ENCODE measurements at regions not wholly inside any gene's neighbourhood (a gene's known extent, or its start where the extent isn't known, plus 50 kb on each side); places are given as distances from the start of the nearest gene placed in this dataset.
"Not testable (repeated sequence)": the region's sequence is repeated elsewhere in the genome, so short reads cannot be mapped to it uniquely, and the experiment has no call there.

- DNase-seq (ENCODE audit: low read depth in 3 of 3), result no peak
Observed at GRCh38 chr14:48584031-48584430, 908.6 kb upstream of the MDGA2 start.

- DNase-seq (ENCODE audit: low read depth in 3 of 3), result no peak
Observed at GRCh38 chr14:48582938-48583337, 907.5 kb upstream of the MDGA2 start.

GRCh38 chr14:48580692-48581091 lies 905.3 kb upstream of the MDGA2 start:
- no peak for DNase-seq (ENCODE audit: low read depth in 3 of 3)

- DNase-seq (ENCODE audit: low read depth in 3 of 3), result no peak
Observed at GRCh38 chr14:48575772-48576171, 900.4 kb upstream of the MDGA2 start.

GRCh38 chr14:48568688-48569087 lies 893.3 kb upstream of the MDGA2 start:
- DNase-seq (ENCODE audit: low read depth in 3 of 3), result no peak

GRCh38 chr14:48568252-48568651 lies 892.8 kb upstream of the MDGA2 start:
- DNase-seq (ENCODE audit: low read depth in 3 of 3), result no peak

GRCh38 chr14:48563489-48563888 lies 888.1 kb upstream of the MDGA2 start:
- DNase-seq (ENCODE audit: low read depth in 3 of 3), result no peak

GRCh38 chr14:48561438-48561837 lies 886.0 kb upstream of the MDGA2 start:
- not testable (repeated sequence) for DNase-seq (ENCODE audit: low read depth in 3 of 3)

- no peak for DNase-seq (ENCODE audit: low read depth in 3 of 3)
Observed at GRCh38 chr14:48560421-48560820, 885.0 kb upstream of the MDGA2 start.

GRCh38 chr14:48553443-48553842 lies 878.0 kb upstream of the MDGA2 start:
- no peak for DNase-seq (ENCODE audit: low read depth in 3 of 3)

- no peak for DNase-seq (ENCODE audit: low read depth in 3 of 3)
Observed at GRCh38 chr14:48546996-48547395, 871.6 kb upstream of the MDGA2 start.

GRCh38 chr14:48537600-48537999 lies 862.2 kb upstream of the MDGA2 start:
- no peak for DNase-seq (ENCODE audit: low read depth in 3 of 3)

GRCh38 chr14:48536318-48536717 lies 860.9 kb upstream of the MDGA2 start:
- no peak for DNase-seq (ENCODE audit: low read depth in 3 of 3)

- no peak for DNase-seq (ENCODE audit: low read depth in 3 of 3)
Observed at GRCh38 chr14:48527832-48528231, 852.4 kb upstream of the MDGA2 start.

GRCh38 chr14:48526307-48526706 lies 850.9 kb upstream of the MDGA2 start:
- no peak for DNase-seq (ENCODE audit: low read depth in 3 of 3)

- no peak for DNase-seq (ENCODE audit: low read depth in 3 of 3)
Observed at GRCh38 chr14:48504921-48505320, 829.5 kb upstream of the MDGA2 start.

GRCh38 chr14:48490756-48491155 lies 815.4 kb upstream of the MDGA2 start:
- DNase-seq (ENCODE audit: low read depth in 3 of 3), result no peak

GRCh38 chr14:48473944-48474343 lies 798.5 kb upstream of the MDGA2 start:
- no peak for DNase-seq (ENCODE audit: low read depth in 3 of 3)

GRCh38 chr14:48456051-48456450 lies 780.6 kb upstream of the MDGA2 start:
- no peak for DNase-seq (ENCODE audit: low read depth in 3 of 3)

GRCh38 chr14:48454887-48455286 lies 779.5 kb upstream of the MDGA2 start:
- no peak for DNase-seq (ENCODE audit: low read depth in 3 of 3)

- no peak for DNase-seq (ENCODE audit: low read depth in 3 of 3)
Observed at GRCh38 chr14:48452437-48452995, 777.1 kb upstream of the MDGA2 start.

- no peak for DNase-seq (ENCODE audit: low read depth in 3 of 3)
Observed at GRCh38 chr14:48435221-48435620, 759.8 kb upstream of the MDGA2 start.

- no peak for DNase-seq (ENCODE audit: low read depth in 3 of 3)
Observed at GRCh38 chr14:48430805-48431204, 755.4 kb upstream of the MDGA2 start.

GRCh38 chr14:48429512-48429911 lies 754.1 kb upstream of the MDGA2 start:
- DNase-seq (ENCODE audit: low read depth in 3 of 3), result no peak
